Keratinocyte (primary cell): ENCODE measurements at regions not wholly inside any gene's neighbourhood (a gene's known extent, or its start where the extent isn't known, plus 50 kb on each side); places are given as distances from the start of the nearest gene placed in this dataset.

Experiments
- DNase-seq: peaks from one replicate; pipeline ENCODE4 v3.0.0-alpha.2; 2011; ENCODE audit warnings: low read depth, missing footprints, low spot score
- FAIRE-seq: peaks from 2 replicates; lab custom pipeline; 2011; peaks lifted over from hg19 to GRCh38; lab: Jason Lieb, UNC
- H2AFZ ChIP-seq: 2 replicates; pipeline ENCODE4 v1.6.0; 2012; ENCODE audit warnings: low read length, control low read depth, inconsistent platforms; ENCODE audit not compliant: control insufficient read depth
- H3K27ac ChIP-seq: 2 replicates; pipeline ENCODE4 v1.5.1; 2011; ENCODE audit warnings: low read length; ENCODE audit not compliant: control insufficient read depth, insufficient read depth
- H3K27me3 ChIP-seq: 3 replicates; pipeline ENCODE4 v1.6.0; 2011; ENCODE audit warnings: low read length; ENCODE audit not compliant: control insufficient read depth, insufficient read depth; ENCODE audit errors: extremely low read depth
- H3K36me3 ChIP-seq, 2 experiments: 2 replicates in 1 of 2; 3 replicates in 1 of 2; pipeline ENCODE4 v1.5.1; 2011; ENCODE audit warnings: low read length in 2 of 2, mild to moderate bottlenecking in 1 of 2; ENCODE audit not compliant: control insufficient read depth in 2 of 2, insufficient read depth in 2 of 2; ENCODE audit errors: extremely low read depth in 1 of 2
- H3K4me1 ChIP-seq: 3 replicates; pipeline ENCODE4 v1.5.1; 2011; ENCODE audit warnings: low read length; ENCODE audit not compliant: control insufficient read depth, insufficient read depth; ENCODE audit errors: extremely low read depth
- H3K4me2 ChIP-seq: 3 replicates; pipeline ENCODE4 v1.6.0; 2011; ENCODE audit warnings: low read depth, low read length; ENCODE audit not compliant: control insufficient read depth, insufficient read depth; ENCODE audit errors: extremely low read depth
- H3K4me3 ChIP-seq, 3 experiments: fragments of 200-600 bp in 1 of 3; sonication (generic) in 1 of 3; 2 replicates in 2 of 3; 3 replicates in 1 of 3; pipeline ENCODE4 v1.5.1; 2011 to 2016; ENCODE audit warnings: low read length in 3 of 3, mild to moderate bottlenecking in 3 of 3, control low read depth in 2 of 3, inconsistent platforms in 1 of 3, low read depth in 1 of 3, mixed read lengths in 1 of 3, mixed run types in 1 of 3, moderate library complexity in 1 of 3; ENCODE audit not compliant: control insufficient read depth in 2 of 3, insufficient read depth in 2 of 3; ENCODE audit errors: extremely low read depth in 1 of 3
- H3K79me2 ChIP-seq: 2 replicates; pipeline ENCODE4 v1.6.0; 2012; ENCODE audit warnings: low read length; ENCODE audit not compliant: control insufficient read depth, insufficient read depth
- H3K9ac ChIP-seq: 3 replicates; pipeline ENCODE4 v1.6.0; 2011; ENCODE audit warnings: low read length; ENCODE audit not compliant: control insufficient read depth, insufficient read depth; ENCODE audit errors: extremely low read depth
- H3K9me1 ChIP-seq: 3 replicates; pipeline ENCODE4 v1.6.0; 2011; ENCODE audit warnings: low read length; ENCODE audit not compliant: control insufficient read depth, insufficient read depth; ENCODE audit errors: extremely low read depth
- H3K9me3 ChIP-seq: 2 replicates; pipeline ENCODE4 v1.5.1; 2012; ENCODE audit warnings: low read depth, low read length; ENCODE audit not compliant: control insufficient read depth
- H4K20me1 ChIP-seq: 3 replicates; pipeline ENCODE4 v1.6.0; 2011; ENCODE audit warnings: low read length; ENCODE audit not compliant: control insufficient read depth, insufficient read depth; ENCODE audit errors: extremely low read depth
- EZH2 ChIP-seq: IDR thresholded peaks from one replicate; pipeline ENCODE4 v1.6.1; 2012; ENCODE audit warnings: inconsistent platforms, mild to moderate bottlenecking, low read length, moderate library complexity
- dilution Hi-C: fragments of 300-500 bp; cut with MboI; formaldehyde crosslinking; loops from one replicate; pipeline ENCODE4 v1.7.0; 2020; ENCODE audit warnings: low sequenced_read_pairs; ENCODE audit not compliant: extremely low pct_ligation_motif_present
- TF ChIP-seq, protein P1 (sequence below), 3 experiments: IDR thresholded peaks in 1 of 3; conservative IDR thresholded peaks in 1 of 3; optimal IDR thresholded peaks in 1 of 3; 2 replicates in 2 of 3; 3 replicates in 1 of 3; pipeline versions ENCODE3 to v1.5.1; 2011; ENCODE audit warnings: low read length in 3 of 3, mild to moderate bottlenecking in 3 of 3, moderate library complexity in 2 of 3, control low read depth in 1 of 3, inconsistent platforms in 1 of 3; ENCODE audit not compliant: insufficient read depth in 2 of 3; ENCODE audit errors: extremely low read depth in 1 of 3

DNA sequence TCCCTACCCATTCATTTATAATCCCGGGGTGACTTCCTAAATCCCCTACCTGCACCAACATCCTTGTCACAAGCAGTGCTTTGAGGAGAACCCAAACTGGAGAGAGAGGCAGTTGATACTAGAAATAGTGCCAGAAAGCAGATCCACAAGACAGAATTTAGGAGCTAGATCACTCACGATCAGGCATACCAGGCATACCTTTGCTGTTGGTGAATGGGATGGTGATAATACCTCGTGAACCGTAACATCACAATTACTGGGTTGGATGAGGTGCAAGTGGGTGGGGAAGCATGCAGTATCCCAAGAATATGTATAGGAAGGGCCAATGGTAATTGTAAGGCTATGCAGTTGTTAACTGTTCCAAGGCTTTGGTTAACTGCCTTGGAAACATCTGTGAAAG, 129.3 kb downstream of the TMA16 start:
- no peaks in the 10 kb centered on the region for H3K36me3 ChIP-seq
- TF ChIP-seq, protein P1, sequence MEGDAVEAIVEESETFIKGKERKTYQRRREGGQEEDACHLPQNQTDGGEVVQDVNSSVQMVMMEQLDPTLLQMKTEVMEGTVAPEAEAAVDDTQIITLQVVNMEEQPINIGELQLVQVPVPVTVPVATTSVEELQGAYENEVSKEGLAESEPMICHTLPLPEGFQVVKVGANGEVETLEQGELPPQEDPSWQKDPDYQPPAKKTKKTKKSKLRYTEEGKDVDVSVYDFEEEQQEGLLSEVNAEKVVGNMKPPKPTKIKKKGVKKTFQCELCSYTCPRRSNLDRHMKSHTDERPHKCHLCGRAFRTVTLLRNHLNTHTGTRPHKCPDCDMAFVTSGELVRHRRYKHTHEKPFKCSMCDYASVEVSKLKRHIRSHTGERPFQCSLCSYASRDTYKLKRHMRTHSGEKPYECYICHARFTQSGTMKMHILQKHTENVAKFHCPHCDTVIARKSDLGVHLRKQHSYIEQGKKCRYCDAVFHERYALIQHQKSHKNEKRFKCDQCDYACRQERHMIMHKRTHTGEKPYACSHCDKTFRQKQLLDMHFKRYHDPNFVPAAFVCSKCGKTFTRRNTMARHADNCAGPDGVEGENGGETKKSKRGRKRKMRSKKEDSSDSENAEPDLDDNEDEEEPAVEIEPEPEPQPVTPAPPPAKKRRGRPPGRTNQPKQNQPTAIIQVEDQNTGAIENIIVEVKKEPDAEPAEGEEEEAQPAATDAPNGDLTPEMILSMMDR (optimal IDR thresholded peaks at IDR 0.05 in 1 of 3, IDR thresholded peaks at IDR 0.05 in 1 of 3, conservative IDR thresholded peaks at IDR 0.05 in 1 of 3; ENCODE audit: extremely low read depth in 1 of 3, insufficient read depth in 2 of 3, low read length in 3 of 3), result no peak
- TF ChIP-seq EZH2, result no peak
- dilution Hi-C loops, result no loop called here
- no peak overlapping the region for H2AFZ ChIP-seq
- FAIRE-seq (no peak), DNase-seq (no peak)
- no peak overlapping the region for H3K4me3 ChIP-seq
- H4K20me1 ChIP-seq, result no peaks in the 10 kb centered on the region
- H3K9me1 ChIP-seq, result no peaks in the 10 kb centered on the region
- H3K4me1 ChIP-seq, result no peaks in the 10 kb centered on the region
- no peaks in the 10 kb centered on the region for H3K27me3 ChIP-seq
- no peak overlapping the region for H3K4me2 ChIP-seq
- H3K9me3 ChIP-seq, result no peaks in the 10 kb centered on the region
- H3K27ac ChIP-seq, result no peak overlapping the region
- H3K9ac ChIP-seq, result no peak overlapping the region
- H3K79me2 ChIP-seq, result no peaks in the 10 kb centered on the region

DNA sequence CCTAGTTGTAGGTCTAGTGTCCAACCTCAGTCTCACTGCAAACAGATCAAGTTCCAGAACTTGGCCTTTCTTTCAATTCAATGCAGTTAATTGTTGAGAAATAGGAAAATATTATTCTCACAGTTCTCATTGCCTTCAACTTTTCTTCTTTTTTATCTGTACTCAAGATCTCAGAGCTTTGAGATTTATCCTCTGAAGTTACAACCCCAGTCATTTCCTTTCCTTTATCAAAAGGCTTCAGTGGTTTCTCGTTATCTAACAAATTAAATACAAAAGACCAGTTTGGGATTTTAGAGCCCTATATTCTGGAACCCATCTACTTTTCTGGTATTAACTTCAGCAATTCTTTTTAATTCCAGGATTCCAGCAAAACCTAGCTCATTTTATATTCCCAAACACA, 130.2 kb downstream of the TMA16 start:
- Histone ChIP-seq H3K9me3 (no peaks in the 10 kb centered on the region), H4K20me1 (no peaks in the 10 kb centered on the region), H3K27ac (no peak overlapping the region), H2AFZ (no peak overlapping the region), H3K4me1 (no peaks in the 10 kb centered on the region), H3K27me3 (no peaks in the 10 kb centered on the region), H3K9ac (no peak overlapping the region), H3K79me2 (no peaks in the 10 kb centered on the region), H3K36me3 (no peaks in the 10 kb centered on the region), H3K4me2 (no peak overlapping the region), H3K4me3 (no peak overlapping the region), H3K9me1 (no peaks in the 10 kb centered on the region)
- TF ChIP-seq, protein P1 (optimal IDR thresholded peaks at IDR 0.05 in 1 of 3, IDR thresholded peaks at IDR 0.05 in 1 of 3, conservative IDR thresholded peaks at IDR 0.05 in 1 of 3; ENCODE audit: extremely low read depth in 1 of 3, insufficient read depth in 2 of 3, low read length in 3 of 3), result no peak
- no peak for TF ChIP-seq EZH2
- FAIRE-seq (no peak), DNase-seq (no peak)
- dilution Hi-C loops, result no loop called here
